GM21717 (cell line): ENCODE measurements at regions not wholly inside any gene's neighbourhood (a gene's known extent, or its start where the extent isn't known, plus 50 kb on each side); places are given as distances from the start of the nearest gene placed in this dataset.

ENCODE experiments used
- ATAC-seq: cut with Tn5 transposase; IDR thresholded peaks from one replicate; pipeline ENCODE4 v1.9.1; 2021; ENCODE audit warnings: mild to moderate bottlenecking, moderate library complexity; ENCODE audit not compliant: unreplicated experiment

- no peak for ATAC-seq
Observed at GRCh38 chr1:38242506-38242905, 195.9 kb upstream of the POU3F1 start.

DNA sequence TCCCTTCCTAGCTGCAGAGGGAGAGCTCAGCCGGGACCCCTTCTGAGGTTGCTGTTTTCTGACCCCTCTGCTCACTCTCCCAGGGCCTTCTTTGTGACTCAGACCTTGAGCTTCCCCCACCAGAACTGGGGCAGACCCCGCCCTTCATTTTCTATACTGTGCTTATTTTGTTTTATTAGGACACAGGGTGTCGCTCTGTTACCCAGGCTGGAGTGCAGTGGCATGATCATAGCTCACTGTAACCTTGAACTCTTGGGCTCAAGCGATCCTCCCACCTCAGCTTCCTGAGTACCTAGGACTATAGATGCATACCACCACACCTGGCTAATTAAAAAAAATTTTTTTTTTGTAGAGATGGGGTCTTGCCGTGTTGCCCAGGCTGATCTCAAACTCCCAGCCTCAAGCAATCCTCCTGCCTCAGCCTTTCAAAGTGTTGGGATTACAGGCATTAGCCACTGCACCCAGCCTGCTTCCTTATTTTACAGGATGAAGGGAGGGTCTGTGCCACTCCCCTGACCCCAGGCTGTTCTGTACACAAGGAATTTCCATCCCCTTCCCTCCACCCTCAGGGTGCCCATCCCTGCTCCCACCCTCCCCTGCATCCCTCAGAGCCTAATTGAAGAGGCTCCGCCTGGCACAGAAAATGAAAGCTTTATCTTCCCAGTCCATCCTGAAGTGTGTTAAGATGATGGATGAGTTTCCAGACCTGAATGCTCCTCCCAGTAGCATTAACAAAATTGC lies 195.2 kb upstream of the POU3F1 start:
- ATAC-seq: no peak

DNA sequence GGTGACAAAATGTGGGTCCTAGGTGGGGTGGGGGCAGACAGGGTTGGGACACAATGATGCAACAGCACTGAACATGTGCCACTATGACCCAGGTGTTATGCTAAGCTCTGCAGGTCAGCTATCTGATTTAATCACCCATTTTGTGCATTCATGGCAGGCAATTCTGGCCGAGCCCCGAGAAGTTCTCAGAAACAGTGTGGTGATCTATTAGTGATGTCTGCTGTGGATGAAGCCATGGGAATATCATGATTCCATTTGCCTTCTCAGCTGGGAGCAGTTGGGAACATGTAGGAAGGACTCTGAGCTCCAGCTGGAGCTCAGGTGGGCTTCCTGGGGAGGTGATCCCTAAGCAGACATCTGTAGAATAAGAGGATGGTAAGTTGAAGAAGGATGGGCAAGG lies 194.0 kb upstream of the POU3F1 start:
- ATAC-seq: no peak

- ATAC-seq: no peak
Observed at GRCh38 chr1:38239258-38239835, 192.8 kb upstream of the POU3F1 start.

DNA sequence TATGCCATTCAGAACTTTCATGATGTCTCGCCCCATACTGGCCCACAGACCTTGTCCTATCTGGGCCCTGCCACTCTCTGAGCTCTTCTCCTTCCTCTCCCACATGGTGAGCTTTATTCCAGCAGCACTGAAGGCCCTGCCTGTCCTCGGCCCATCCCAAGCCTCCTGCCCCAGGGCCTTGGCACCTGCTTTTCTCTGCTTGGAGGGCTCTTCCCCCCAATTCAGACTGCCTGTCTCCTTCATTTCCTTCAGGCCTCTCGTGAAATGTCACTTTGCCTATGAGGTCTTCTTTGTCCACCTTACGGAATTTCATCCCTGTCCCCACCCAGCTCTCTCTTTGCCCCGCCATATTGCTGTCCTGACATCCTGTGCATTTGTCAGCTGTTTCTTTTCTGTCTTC lies 191.7 kb upstream of the POU3F1 start:
- no peak for ATAC-seq

GRCh38 chr1:38235705-38236104 lies 189.1 kb upstream of the POU3F1 start:
- ATAC-seq: no peak

- ATAC-seq: no peak
Observed at GRCh38 chr1:38231941-38232340, 185.3 kb upstream of the POU3F1 start.

DNA sequence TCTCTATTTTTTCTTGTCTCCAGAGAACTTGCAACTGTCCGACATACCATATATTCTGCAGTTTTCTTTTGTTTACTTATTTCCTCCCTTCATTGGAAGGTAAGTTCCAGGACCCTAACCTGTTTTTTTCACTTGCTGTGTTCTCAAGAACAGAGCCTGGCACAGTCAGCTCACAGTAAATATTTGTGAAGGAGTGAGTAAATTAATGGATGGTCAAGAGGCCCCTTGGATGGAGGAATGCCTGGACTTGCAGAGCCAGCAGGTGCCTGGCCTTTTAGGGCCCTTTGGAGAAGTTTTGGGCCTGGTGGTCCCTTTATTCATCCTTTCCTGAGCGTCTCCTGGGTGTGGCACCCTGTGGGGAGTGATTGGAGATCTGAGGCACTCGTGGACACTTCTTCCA lies 182.1 kb upstream of the POU3F1 start:
- no peak for ATAC-seq

GRCh38 chr1:38225745-38226144 lies 179.2 kb upstream of the POU3F1 start:
- no peak for ATAC-seq

DNA sequence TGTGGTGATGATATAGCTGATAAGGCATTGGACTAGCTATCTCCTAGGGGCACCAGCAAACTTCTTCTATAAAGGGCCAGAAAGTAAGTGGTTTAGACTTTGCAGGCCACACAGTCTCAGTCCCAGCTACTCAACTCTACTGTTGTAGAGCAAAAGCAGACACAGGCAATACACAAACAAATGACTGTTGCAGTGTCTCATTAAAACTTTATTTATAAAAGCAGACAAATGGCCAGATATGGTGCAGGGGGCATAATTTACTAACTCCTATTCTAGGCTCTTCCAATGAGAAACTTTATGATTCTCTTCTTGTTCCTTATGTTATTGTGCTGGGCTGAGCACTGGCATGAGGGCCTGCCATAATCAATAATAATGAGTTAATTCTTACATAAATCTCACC lies 176.8 kb upstream of the POU3F1 start:
- ATAC-seq: no peak

DNA sequence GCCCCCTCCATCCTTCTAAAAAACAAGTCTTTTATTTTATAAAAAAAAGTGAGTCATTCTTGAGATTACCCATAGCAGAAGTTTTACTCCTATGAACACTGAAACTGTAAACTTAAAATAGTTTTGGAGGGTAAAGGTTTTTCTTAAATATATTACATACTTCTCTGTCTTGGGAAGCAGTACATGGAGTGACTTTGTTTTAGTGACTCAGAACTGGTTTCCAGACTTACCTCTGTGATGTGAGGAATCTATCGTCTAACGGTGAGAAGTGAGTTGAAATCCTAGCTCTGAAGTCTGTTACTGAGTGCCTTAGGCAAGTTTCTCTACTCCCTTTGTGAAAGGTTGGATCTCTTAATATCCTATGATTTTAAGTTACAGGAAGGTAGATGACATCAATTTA lies 176.3 kb upstream of the POU3F1 start:
- no peak for ATAC-seq

- ATAC-seq: no peak
Observed at GRCh38 chr1:38221006-38221649, 174.5 kb upstream of the POU3F1 start.

DNA sequence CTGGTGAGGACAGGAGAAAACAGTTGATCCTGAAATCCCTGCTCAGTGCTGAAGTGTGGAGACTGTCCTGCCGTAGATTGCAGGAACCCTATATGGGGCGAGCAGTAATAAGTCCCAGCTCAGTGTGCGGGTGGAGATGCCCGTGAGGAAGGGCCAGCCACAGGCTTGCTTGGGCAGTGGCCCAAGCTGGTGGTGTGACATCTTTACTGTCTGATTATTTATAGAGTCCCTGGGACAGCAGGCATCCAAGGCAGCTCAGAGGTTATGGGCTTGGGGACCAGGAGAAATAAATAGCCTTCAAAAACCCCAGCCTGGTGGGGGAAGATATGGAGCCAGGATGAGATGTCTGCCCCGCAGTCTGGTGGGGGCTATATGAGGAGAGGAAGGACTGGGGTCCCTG lies 170.7 kb upstream of the POU3F1 start:
- ATAC-seq: no peak

- no peak for ATAC-seq
Observed at GRCh38 chr1:38213646-38214434, 167.2 kb upstream of the POU3F1 start.

- no peak for ATAC-seq
Observed at GRCh38 chr1:38210895-38211177, 164.2 kb upstream of the POU3F1 start.

DNA sequence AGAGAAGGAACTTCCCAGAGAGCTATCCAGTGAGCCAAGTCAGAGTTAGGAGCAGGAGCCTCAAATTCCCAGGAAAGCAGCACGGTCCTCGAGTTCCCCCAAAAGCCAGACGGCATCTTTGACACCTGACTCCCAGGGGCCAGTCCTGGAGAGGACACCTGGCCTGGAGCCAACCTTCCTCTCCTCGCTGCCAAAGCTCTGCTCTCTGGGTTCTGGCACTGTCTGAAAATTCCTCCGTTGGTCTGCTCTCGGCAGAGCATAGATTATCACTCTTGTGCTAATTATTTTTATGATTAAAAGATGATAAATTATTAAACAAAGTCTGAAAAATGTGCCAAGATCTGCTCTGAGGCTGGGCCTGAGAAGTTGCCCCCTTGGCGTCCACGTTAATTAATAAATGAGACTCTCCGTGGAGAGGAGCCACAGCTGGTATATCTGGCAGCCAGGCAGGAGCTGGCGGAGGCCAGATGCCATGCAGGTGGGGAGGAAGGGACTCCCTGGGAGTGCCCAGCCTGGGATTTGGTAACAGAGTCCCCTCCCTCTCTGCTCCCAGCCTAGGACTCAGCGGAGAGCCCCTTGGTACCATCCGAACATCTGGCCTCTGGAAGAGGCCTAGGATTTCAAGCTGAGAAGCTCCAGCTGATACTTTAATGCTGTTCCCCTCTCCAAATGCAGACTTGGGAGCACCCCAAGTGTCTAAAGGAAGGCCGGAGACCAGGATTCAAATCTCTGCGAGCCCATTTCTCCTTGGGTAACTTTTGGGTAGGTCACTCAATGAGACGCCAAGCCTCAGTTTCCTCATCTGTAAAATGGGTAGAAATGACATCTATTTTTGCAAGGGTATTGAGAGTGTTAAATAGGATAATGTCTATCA lies 163.7 kb upstream of the POU3F1 start:
- no peak for ATAC-seq

DNA sequence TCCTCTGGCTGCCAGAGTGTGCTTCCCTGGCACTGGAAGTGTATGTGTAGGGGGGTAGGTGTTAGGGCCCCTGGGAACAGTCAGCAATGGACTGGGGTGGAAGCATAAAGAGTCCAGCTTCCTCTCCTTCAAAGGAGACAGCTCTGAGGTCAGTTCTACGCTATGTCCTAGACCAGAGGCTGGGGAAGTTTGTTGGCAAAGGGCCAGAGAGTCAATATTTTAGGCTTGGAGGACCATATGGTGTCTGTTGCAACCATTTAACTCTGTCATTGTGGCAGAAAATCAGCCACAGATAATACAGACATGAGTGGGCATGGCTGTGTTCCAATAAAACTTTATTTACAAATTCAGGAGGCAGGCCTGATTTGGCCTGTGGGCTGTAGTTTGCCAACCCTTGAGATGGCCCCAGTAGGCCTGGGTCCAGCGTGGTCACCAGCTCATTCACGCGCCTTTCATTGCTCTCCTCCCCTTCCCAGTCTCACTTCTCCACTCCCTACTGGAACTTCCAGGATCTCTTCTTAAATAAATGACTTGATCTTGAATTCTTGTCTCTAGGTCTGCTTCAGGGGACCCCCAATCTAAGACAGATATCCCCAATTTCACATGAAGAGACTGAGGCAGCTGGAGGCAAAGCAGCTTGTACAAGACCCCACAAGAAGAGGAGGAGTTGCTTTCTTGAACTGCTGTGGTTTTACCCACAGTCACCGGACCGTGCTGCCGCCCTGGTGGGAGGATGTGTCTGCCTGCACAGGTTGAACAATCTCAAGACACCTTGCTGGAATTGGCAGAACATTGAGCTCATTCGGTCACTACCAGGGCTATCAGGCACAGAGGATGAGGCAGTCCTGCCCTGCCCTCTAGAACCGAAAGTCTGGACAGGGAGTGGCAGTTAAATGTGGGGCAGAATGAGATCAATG lies 162.4 kb upstream of the POU3F1 start:
- ATAC-seq: no peak

DNA sequence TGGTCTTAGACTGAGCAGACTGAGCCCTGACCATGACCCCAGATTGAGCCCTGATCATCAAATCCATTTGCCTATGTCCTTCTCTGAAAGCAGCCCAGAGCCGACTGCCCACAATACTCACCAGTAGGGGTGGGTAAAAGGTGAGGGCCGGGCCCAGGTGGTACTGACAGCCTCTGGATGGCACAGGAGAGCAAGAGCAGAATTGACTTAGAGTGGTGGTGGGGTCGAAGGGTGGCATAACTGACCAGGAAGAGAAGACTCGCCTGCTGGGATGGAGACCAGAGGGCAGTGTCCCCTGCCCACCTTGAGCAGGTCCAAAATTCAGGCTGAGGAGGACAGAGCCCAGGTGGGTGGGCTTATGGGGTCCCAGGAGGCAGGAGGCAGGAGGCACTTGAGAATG lies 161.3 kb upstream of the POU3F1 start:
- no peak for ATAC-seq

- no peak for ATAC-seq
Observed at GRCh38 chr1:38207275-38207674, 160.7 kb upstream of the POU3F1 start.

DNA sequence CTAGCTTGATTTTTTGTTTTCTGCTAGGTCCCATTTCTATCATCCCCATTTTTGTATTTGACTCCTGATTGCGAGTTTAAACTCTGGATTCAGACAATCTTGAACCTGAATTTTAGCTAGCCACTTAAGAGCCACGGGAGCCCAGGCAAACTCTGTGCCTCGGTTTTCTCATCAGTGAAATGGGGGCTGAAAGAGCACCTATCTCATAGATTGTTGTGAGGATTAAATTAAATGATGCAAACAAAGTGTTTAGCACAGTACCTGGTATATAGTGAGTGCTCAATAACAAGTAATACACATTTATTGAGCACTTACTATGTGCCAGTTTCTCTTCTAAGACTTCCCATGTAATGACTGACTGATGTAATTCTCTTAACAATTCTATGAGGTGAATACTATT lies 158.1 kb upstream of the POU3F1 start:
- ATAC-seq: no peak
